CD4-positive, alpha-beta memory T cell (primary cell): ENCODE measurements at regions not wholly inside any gene's neighbourhood (a gene's known extent, or its start where the extent isn't known, plus 50 kb on each side); places are given as distances from the start of the nearest gene placed in this dataset.
A peak's percentile ranks its signal among the peaks of the same experiment; 100 is the strongest.

Experiments
- CTCF ChIA-PET: fragments of 350-600 bp; sonication (Branson Sonifier 250); formaldehyde crosslinking; loops from one replicate; lab custom pipeline; 2021; ENCODE audit warnings: inconsistent platforms; ENCODE audit not compliant: partially characterized antibody; lab: Charles Lee
- POLR2A ChIA-PET: fragments of 350-600 bp; sonication (Branson Sonifier 250); formaldehyde crosslinking; loops from one replicate; lab custom pipeline; 2021; ENCODE audit not compliant: partially characterized antibody; lab: Charles Lee
- DNase-seq, 5 donors: peaks; one replicate each; pipeline versions ENCODE4 v3.0.0 to v3.0.0-alpha.2; 2020 to 2022; ENCODE audit warnings: mixed read lengths in 1 of 5
- H3K27ac ChIP-seq: one replicate; pipeline ENCODE4 v1.7.0; 2013; ENCODE audit warnings: low read depth, low read length
- H3K27me3 ChIP-seq: 2 replicates; pipeline ENCODE4 v1.7.0; 2013; ENCODE audit warnings: mild to moderate bottlenecking, low read length, moderate library complexity; ENCODE audit not compliant: insufficient read depth
- H3K36me3 ChIP-seq: 2 replicates; pipeline ENCODE4 v1.7.0; 2013; ENCODE audit warnings: mild to moderate bottlenecking, low read length, moderate library complexity; ENCODE audit not compliant: insufficient read depth
- H3K4me1 ChIP-seq: 2 replicates; pipeline ENCODE4 v1.7.0; 2013; ENCODE audit warnings: mild to moderate bottlenecking, low read length, moderate library complexity; ENCODE audit not compliant: insufficient read depth
- H3K4me3 ChIP-seq, 2 donors: one replicate each; pipeline ENCODE4 v1.7.0; 2013; ENCODE audit warnings: low read length in 2 of 2, mild to moderate bottlenecking in 1 of 2
- H3K9me3 ChIP-seq, 2 donors: one replicate each; pipeline ENCODE4 v1.7.0; 2013; ENCODE audit warnings: low read length in 2 of 2, control low read depth in 1 of 2; ENCODE audit not compliant: control insufficient read depth in 1 of 2
- H3K27ac Mint-ChIP-seq, 7 donors: one replicate each; pipeline ENCODE4 v1.8.0; 2020 to 2021; ENCODE audit warnings: mixed read lengths in 7 of 7, mild to moderate bottlenecking in 6 of 7, inconsistent platforms in 3 of 7, moderate library complexity in 3 of 7
- H3K27me3 Mint-ChIP-seq, 2 donors: one replicate each; pipeline ENCODE4 v1.8.0; 2020 to 2021; ENCODE audit warnings: mixed read lengths in 2 of 2
- H3K36me3 Mint-ChIP-seq, 2 donors: one replicate each; pipeline ENCODE4 v1.8.0; 2020 to 2021; ENCODE audit warnings: mixed read lengths in 2 of 2, inconsistent platforms in 1 of 2, mild to moderate bottlenecking in 1 of 2
- H3K4me1 Mint-ChIP-seq, 4 donors: one replicate each; pipeline ENCODE4 v1.8.0; 2020 to 2021; ENCODE audit warnings: mixed read lengths in 4 of 4, mild to moderate bottlenecking in 1 of 4
- H3K4me3 Mint-ChIP-seq, 8 donors: one replicate each; pipeline ENCODE4 v1.8.0; 2020 to 2021; ENCODE audit warnings: mixed read lengths in 8 of 8, mild to moderate bottlenecking in 7 of 8, moderate library complexity in 6 of 8, inconsistent platforms in 3 of 8
- H3K9me3 Mint-ChIP-seq, 8 donors: one replicate each; pipeline ENCODE4 v1.8.0; 2020 to 2021; ENCODE audit warnings: mixed read lengths in 8 of 8, mild to moderate bottlenecking in 5 of 8, inconsistent platforms in 3 of 8, moderate library complexity in 1 of 8
- intact Hi-C: fragments of 100-400 bp; cut with micrococcal nuclease; formaldehyde crosslinking; loops from one replicate; pipeline ENCODE4 v1.15.1; 2023

GRCh38 chr2:16139663-16140615 is 199.6 kb downstream of the MYCN start:
- CTCF ChIA-PET, result interaction anchor here (0.8 kb wide), 1 partner anchor 12 kb away, joined by 4 read pairs; no protein-coding TSS in a partner anchor
- peaks cover 0 to 4% (median 0%) of the 10 kb centered on the region in 8 donors for H3K9me3 Mint-ChIP-seq

GRCh38 chr2:16138811-16139662 is 198.7 kb downstream of the MYCN start:
- H3K36me3 Mint-ChIP-seq, result no peaks in the 10 kb centered on the region
- no peaks in the 10 kb centered on the region for H3K36me3 ChIP-seq
- H3K4me3 Mint-ChIP-seq, result no peak overlapping the region
- H3K4me1 ChIP-seq, result no peaks in the 10 kb centered on the region
- ChIA-PET CTCF (no interaction called here), POLR2A (no interaction called here)
- H3K9me3 Mint-ChIP-seq, result peaks cover 0 to 4% (median 0%) of the 10 kb centered on the region in 8 donors
- intact Hi-C loops, result no loop called here
- no peak overlapping the region for H3K27ac ChIP-seq
- H3K4me3 ChIP-seq, result no peak overlapping the region
- no peak for DNase-seq
- no peaks in the 10 kb centered on the region for H3K9me3 ChIP-seq
- H3K27me3 Mint-ChIP-seq, result peaks cover 0 to 2% of the 10 kb centered on the region in 2 donors
- no peak overlapping the region for H3K27ac Mint-ChIP-seq
- H3K4me1 Mint-ChIP-seq, result no peaks in the 10 kb centered on the region
- no peaks in the 10 kb centered on the region for H3K27me3 ChIP-seq

More at GRCh38 chr2:16139663-16140615, 199.6 kb downstream of the MYCN start:
- Histone ChIP-seq H3K36me3 (no peaks in the 10 kb centered on the region), H3K27me3 (no peaks in the 10 kb centered on the region), H3K27ac (no peak overlapping the region), H3K9me3 (no peaks in the 10 kb centered on the region), H3K4me1 (no peaks in the 10 kb centered on the region), H3K4me3 (no peak overlapping the region)
- intact Hi-C loops, result no loop called here
- POLR2A ChIA-PET, result no interaction called here
- H3K4me1 Mint-ChIP-seq, result no peaks in the 10 kb centered on the region
- no peak overlapping the region for H3K4me3 Mint-ChIP-seq
- peak in 1 of 5 donors; percentile 9 for DNase-seq
- peaks cover 0 to 2% of the 10 kb centered on the region in 2 donors for H3K27me3 Mint-ChIP-seq
- no peak overlapping the region for H3K27ac Mint-ChIP-seq
- H3K36me3 Mint-ChIP-seq, result no peaks in the 10 kb centered on the region

GRCh38 chr2:16137080-16137755 is 196.9 kb downstream of the MYCN start:
- H3K27ac Mint-ChIP-seq, result no peak overlapping the region
- no peaks in the 10 kb centered on the region for H3K4me1 ChIP-seq
- peaks cover 0 to 2% of the 10 kb centered on the region in 2 donors for H3K27me3 Mint-ChIP-seq
- peaks cover 0 to 3% (median 0%) of the 10 kb centered on the region in 8 donors for H3K9me3 Mint-ChIP-seq
- no peak overlapping the region for H3K4me3 ChIP-seq
- DNase-seq, result no peak
- H3K36me3 Mint-ChIP-seq, result no peaks in the 10 kb centered on the region
- no peaks in the 10 kb centered on the region for H3K9me3 ChIP-seq
- no peaks in the 10 kb centered on the region for H3K4me1 Mint-ChIP-seq
- ChIA-PET POLR2A (no interaction called here), CTCF (no interaction called here)
- intact Hi-C loops, result no loop called here
- no peak overlapping the region for H3K27ac ChIP-seq
- no peak overlapping the region for H3K4me3 Mint-ChIP-seq
- H3K36me3 ChIP-seq, result no peaks in the 10 kb centered on the region
- no peaks in the 10 kb centered on the region for H3K27me3 ChIP-seq

GRCh38 chr2:16136461-16137035 is 196.2 kb downstream of the MYCN start:
- Histone ChIP-seq H3K27me3 (no peaks in the 10 kb centered on the region), H3K4me3 (no peak overlapping the region), H3K4me1 (no peaks in the 10 kb centered on the region), H3K27ac (no peak overlapping the region), H3K9me3 (no peaks in the 10 kb centered on the region), H3K36me3 (no peaks in the 10 kb centered on the region)
- intact Hi-C loops, result no loop called here
- Mint-ChIP-seq H3K27ac (no peak overlapping the region), H3K4me3 (no peak overlapping the region), H3K9me3 (peaks cover 0 to 3% (median 0%) of the 10 kb centered on the region in 8 donors), H3K36me3 (no peaks in the 10 kb centered on the region), H3K27me3 (peaks cover 0 to 2% of the 10 kb centered on the region in 2 donors), H3K4me1 (no peaks in the 10 kb centered on the region)
- POLR2A ChIA-PET, result no interaction called here
- DNase-seq, result no peak
- CTCF ChIA-PET, result no interaction called here

GRCh38 chr2:16135913-16136310 is 195.6 kb downstream of the MYCN start:
- intact Hi-C loops, result no loop called here
- peaks cover 0 to 3% (median 0%) of the 10 kb centered on the region in 8 donors for H3K9me3 Mint-ChIP-seq
- H3K4me3 ChIP-seq, result no peak overlapping the region
- H3K27ac ChIP-seq, result no peak overlapping the region
- H3K4me1 ChIP-seq, result no peaks in the 10 kb centered on the region
- no peak for DNase-seq
- ChIA-PET POLR2A (no interaction called here), CTCF (no interaction called here)
- H3K9me3 ChIP-seq, result no peaks in the 10 kb centered on the region
- no peaks in the 10 kb centered on the region for H3K36me3 ChIP-seq
- H3K36me3 Mint-ChIP-seq, result no peaks in the 10 kb centered on the region
- no peaks in the 10 kb centered on the region for H3K4me1 Mint-ChIP-seq
- H3K27me3 ChIP-seq, result no peaks in the 10 kb centered on the region
- peaks cover 0 to 2% of the 10 kb centered on the region in 2 donors for H3K27me3 Mint-ChIP-seq
- H3K27ac Mint-ChIP-seq, result no peak overlapping the region
- no peak overlapping the region for H3K4me3 Mint-ChIP-seq

GRCh38 chr2:16135196-16135912 is 195.0 kb downstream of the MYCN start:
- peaks cover 0 to 2% of the 10 kb centered on the region in 2 donors for H3K27me3 Mint-ChIP-seq
- ChIA-PET CTCF (no interaction called here), POLR2A (no interaction called here)
- H3K27ac Mint-ChIP-seq, result no peak overlapping the region
- Histone ChIP-seq H3K36me3 (no peaks in the 10 kb centered on the region), H3K4me1 (no peaks in the 10 kb centered on the region), H3K9me3 (no peaks in the 10 kb centered on the region), H3K27me3 (no peaks in the 10 kb centered on the region), H3K27ac (no peak overlapping the region), H3K4me3 (no peak overlapping the region)
- intact Hi-C loops, result no loop called here
- DNase-seq, result no peak
- H3K4me1 Mint-ChIP-seq, result no peaks in the 10 kb centered on the region
- H3K9me3 Mint-ChIP-seq, result peaks cover 0 to 3% (median 0%) of the 10 kb centered on the region in 8 donors
- no peak overlapping the region for H3K4me3 Mint-ChIP-seq
- no peaks in the 10 kb centered on the region for H3K36me3 Mint-ChIP-seq
